OCI-LY1 (cell line): ENCODE measurements at regions not wholly inside any gene's neighbourhood (a gene's known extent, or its start where the extent isn't known, plus 50 kb on each side); places are given as distances from the start of the nearest gene placed in this dataset.

Source experiments
- CTCF ChIP-seq: fragments of 200-600 bp; sonication (generic), shearing (Covaris generic); IDR thresholded peaks from 2 replicates; pipeline ENCODE4 v1.5.1; 2017; ENCODE audit warnings: mild to moderate bottlenecking, antibody characterized with exemption, low read length, moderate library complexity, mixed read lengths
- EZH2 ChIP-seq: fragments of 200-600 bp; sonication (generic), shearing (Covaris generic); IDR thresholded peaks from 2 replicates; pipeline ENCODE4 v1.8.0; 2017; ENCODE audit warnings: borderline replicate concordance, mixed run types, mild to moderate bottlenecking, antibody characterized with exemption, low read length, moderate library complexity, mixed read lengths

DNA sequence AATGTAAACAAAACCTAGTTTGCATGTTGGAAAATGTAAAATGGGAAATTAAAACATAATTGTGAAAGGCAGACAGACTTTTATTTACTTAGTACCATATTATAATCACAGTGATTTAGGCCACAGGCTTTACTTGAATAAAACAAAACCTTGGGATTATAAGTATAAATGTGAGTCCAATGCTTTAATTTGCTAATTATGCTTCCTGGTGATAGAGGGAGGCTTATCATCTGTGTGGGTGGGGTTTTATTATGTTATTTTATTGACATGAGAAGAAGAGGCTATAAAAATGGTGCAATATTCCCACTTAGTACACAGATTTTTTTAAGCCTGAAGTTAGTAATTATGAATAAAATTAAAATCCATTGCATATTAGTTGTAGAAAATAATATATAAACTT, 248.3 kb upstream of the TBL1XR1 start:
- no peak for TF ChIP-seq EZH2
- TF ChIP-seq CTCF, result no peak
